ENCODE measurements at regions not wholly inside any gene's neighbourhood (a gene's known extent, or its start where the extent isn't known, plus 50 kb on each side); places are given as distances from the start of the nearest gene placed in this dataset.

DNA sequence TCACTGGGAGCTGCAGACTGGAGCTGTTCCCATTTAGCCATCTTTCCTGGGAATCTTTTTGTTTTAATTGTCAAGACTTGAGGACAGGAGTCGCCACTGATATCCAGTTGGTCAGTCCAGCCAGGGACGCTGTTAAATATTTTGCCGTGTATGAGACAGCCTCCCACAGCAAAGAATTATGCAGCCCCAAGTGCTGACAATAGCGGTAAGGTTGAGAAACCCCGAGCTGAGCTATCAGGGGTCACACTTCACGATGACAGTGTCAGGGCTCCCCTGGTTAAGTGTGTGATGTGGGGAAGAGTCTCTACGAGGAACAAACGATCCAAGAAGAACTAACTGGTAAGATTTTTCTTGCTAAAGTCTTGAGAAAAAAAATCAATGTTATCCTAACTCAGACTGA, 372.0 kb upstream of the MPDZ start:
- TF ChIP-seq, protein P1, sequence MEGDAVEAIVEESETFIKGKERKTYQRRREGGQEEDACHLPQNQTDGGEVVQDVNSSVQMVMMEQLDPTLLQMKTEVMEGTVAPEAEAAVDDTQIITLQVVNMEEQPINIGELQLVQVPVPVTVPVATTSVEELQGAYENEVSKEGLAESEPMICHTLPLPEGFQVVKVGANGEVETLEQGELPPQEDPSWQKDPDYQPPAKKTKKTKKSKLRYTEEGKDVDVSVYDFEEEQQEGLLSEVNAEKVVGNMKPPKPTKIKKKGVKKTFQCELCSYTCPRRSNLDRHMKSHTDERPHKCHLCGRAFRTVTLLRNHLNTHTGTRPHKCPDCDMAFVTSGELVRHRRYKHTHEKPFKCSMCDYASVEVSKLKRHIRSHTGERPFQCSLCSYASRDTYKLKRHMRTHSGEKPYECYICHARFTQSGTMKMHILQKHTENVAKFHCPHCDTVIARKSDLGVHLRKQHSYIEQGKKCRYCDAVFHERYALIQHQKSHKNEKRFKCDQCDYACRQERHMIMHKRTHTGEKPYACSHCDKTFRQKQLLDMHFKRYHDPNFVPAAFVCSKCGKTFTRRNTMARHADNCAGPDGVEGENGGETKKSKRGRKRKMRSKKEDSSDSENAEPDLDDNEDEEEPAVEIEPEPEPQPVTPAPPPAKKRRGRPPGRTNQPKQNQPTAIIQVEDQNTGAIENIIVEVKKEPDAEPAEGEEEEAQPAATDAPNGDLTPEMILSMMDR (IDR thresholded peaks at IDR 0.05), result no peak
- TF ChIP-seq ZFX (IDR thresholded peaks at IDR 0.05; ENCODE audit: borderline replicate concordance), result no peak
